ENCODE measurements at regions not wholly inside any gene's neighbourhood (a gene's known extent, or its start where the extent isn't known, plus 50 kb on each side); places are given as distances from the start of the nearest gene placed in this dataset.
"Not testable (repeated sequence)": the region's sequence is repeated elsewhere in the genome, so short reads cannot be mapped to it uniquely, and the experiment has no call there.

GRCh38 chr7:46929359-46929758, 652.6 kb downstream of the TNS3 start:
- no peak for DNase-seq

- no peak for DNase-seq
Measured at GRCh38 chr7:46928719-46929118, 653.2 kb downstream of the TNS3 start.

- DNase-seq: no peak
Measured at GRCh38 chr7:46927131-46927810, 654.6 kb downstream of the TNS3 start.

GRCh38 chr7:46916581-46916980, 665.3 kb downstream of the TNS3 start:
- no peak for DNase-seq

GRCh38 chr7:46912692-46913091, 669.2 kb downstream of the TNS3 start:
- DNase-seq: no peak

- DNase-seq: no peak
Measured at GRCh38 chr7:46909601-46910051, 672.3 kb downstream of the TNS3 start.

GRCh38 chr7:46908770-46909169, 673.1 kb downstream of the TNS3 start:
- DNase-seq: no peak

- DNase-seq: not testable (repeated sequence)
Measured at GRCh38 chr7:46904523-46904922, 677.4 kb downstream of the TNS3 start.

- DNase-seq: no peak
Measured at GRCh38 chr7:46902463-46902862, 679.4 kb downstream of the TNS3 start.

GRCh38 chr7:46900312-46901263, 681.3 kb downstream of the TNS3 start:
- DNase-seq: no peak

- DNase-seq: no peak
Measured at GRCh38 chr7:46897381-46897780, 684.5 kb downstream of the TNS3 start.

- DNase-seq: no peak
Measured at GRCh38 chr7:46886669-46887374, 695.1 kb downstream of the TNS3 start.

- no peak for DNase-seq
Measured at GRCh38 chr7:46885167-46885566, 696.7 kb downstream of the TNS3 start.

- no peak for DNase-seq
Measured at GRCh38 chr7:46881507-46882127, 700.3 kb downstream of the TNS3 start.

- no peak for DNase-seq
Measured at GRCh38 chr7:46880508-46881196, 701.3 kb downstream of the TNS3 start.

- DNase-seq: no peak
Measured at GRCh38 chr7:46879783-46880182, 702.1 kb downstream of the TNS3 start.

GRCh38 chr7:46871516-46871915, 710.4 kb downstream of the TNS3 start:
- DNase-seq: no peak

- DNase-seq: no peak
Measured at GRCh38 chr7:46864716-46865115, 717.2 kb downstream of the TNS3 start.

- DNase-seq: no peak
Measured at GRCh38 chr7:46859963-46860475, 721.9 kb downstream of the TNS3 start.

GRCh38 chr7:46855851-46856250, 726.1 kb downstream of the TNS3 start:
- no peak for DNase-seq

- DNase-seq: no peak
Measured at GRCh38 chr7:46854958-46855473, 726.9 kb downstream of the TNS3 start.

- no peak for DNase-seq
Measured at GRCh38 chr7:46853451-46853850, 728.5 kb downstream of the TNS3 start.

All from GF-D8 (cell line).